ENCODE measurements at regions not wholly inside any gene's neighbourhood (a gene's known extent, or its start where the extent isn't known, plus 50 kb on each side); places are given as distances from the start of the nearest gene placed in this dataset.
A peak's percentile ranks its signal among the peaks of the same experiment; 100 is the strongest.
"Not testable (repeated sequence)": the region's sequence is repeated elsewhere in the genome, so short reads cannot be mapped to it uniquely, and the experiment has no call there.

- Histone ChIP-seq H3K4me1 (replicated peaks; ENCODE audit: insufficient read depth) (peaks cover 8% of the 10 kb centered on the region; the same call in 1 of the 2 replicates), H3F3A (ENCODE audit: insufficient read depth, low read depth) (no peaks in the 10 kb centered on the region; the same call in 1 of the 2 replicates), H2AFZ (no peak overlapping the region), H3K9me2 (ENCODE audit: insufficient read depth) (no peaks in the 10 kb centered on the region), H3K9me3 (ENCODE audit: insufficient read depth, low read depth) (no peaks in the 10 kb centered on the region), H4K20me1 (ENCODE audit: insufficient read depth) (no peaks in the 10 kb centered on the region), H3K27me3 (ENCODE audit: insufficient read depth, low read depth) (no peaks in the 10 kb centered on the region), H3K4me2 (no peak overlapping the region), H3K4me3 (no peak overlapping the region), H3K79me2 (ENCODE audit: low read depth) (no peaks in the 10 kb centered on the region), H3K27ac (no peak overlapping the region), H3K36me3 (ENCODE audit: low read depth) (no peaks in the 10 kb centered on the region)
- ChIA-PET CTCF (no interaction called here), POLR2A (ENCODE audit: unreplicated experiment) (no interaction called here)
- BruUV-seq (replicated peaks) = no TSS peak
- no peak for DNase-seq
- intact Hi-C loops (cut with micrococcal nuclease; ENCODE audit: unreplicated experiment) = no loop called here
- TF ChIP-seq EZH2 (IDR thresholded peaks at IDR 0.05; ENCODE audit: low read depth) (no peak), CTCF (conservative IDR thresholded peaks at IDR 0.05) (no peak)
Observed at GRCh38 chr13:27348461-27348860, 76.0 kb upstream of the GTF3A start.

GRCh38 chr13:27349458-27349857 is 75.0 kb upstream of the GTF3A start:
- CTCF ChIA-PET = no interaction called here
- no peaks in the 10 kb centered on the region for H3K27me3 ChIP-seq (ENCODE audit: insufficient read depth, low read depth)
- no peak overlapping the region for H3K4me2 ChIP-seq
- POLR2A ChIA-PET (ENCODE audit: unreplicated experiment) = no interaction called here
- no peaks in the 10 kb centered on the region for H3K9me2 ChIP-seq (ENCODE audit: insufficient read depth)
- no peak overlapping the region for H3K27ac ChIP-seq
- no peak for TF ChIP-seq EZH2 (IDR thresholded peaks at IDR 0.05; ENCODE audit: low read depth)
- TF ChIP-seq CTCF (conservative IDR thresholded peaks at IDR 0.05) = no peak
- H3K36me3 ChIP-seq (ENCODE audit: low read depth) = no peaks in the 10 kb centered on the region
- intact Hi-C loops (cut with micrococcal nuclease; ENCODE audit: unreplicated experiment) = no loop called here
- H3K79me2 ChIP-seq (ENCODE audit: low read depth) = no peaks in the 10 kb centered on the region
- no peak for DNase-seq
- H4K20me1 ChIP-seq (ENCODE audit: insufficient read depth) = no peaks in the 10 kb centered on the region
- peaks cover 10% of the 10 kb centered on the region; the same call in 1 of the 2 replicates for H3K4me1 ChIP-seq (replicated peaks; ENCODE audit: insufficient read depth)
- BruUV-seq (replicated peaks) = no TSS peak
- H3K4me3 ChIP-seq = no peak overlapping the region
- no peak overlapping the region for H2AFZ ChIP-seq
- H3F3A ChIP-seq (ENCODE audit: insufficient read depth, low read depth) = no peaks in the 10 kb centered on the region; the same call in 1 of the 2 replicates
- H3K9me3 ChIP-seq (ENCODE audit: insufficient read depth, low read depth) = no peaks in the 10 kb centered on the region

- H3K27me3 ChIP-seq (ENCODE audit: insufficient read depth, low read depth); H2AFZ ChIP-seq; H3F3A ChIP-seq (ENCODE audit: insufficient read depth, low read depth); H3K9me3 ChIP-seq (ENCODE audit: insufficient read depth, low read depth); BruUV-seq (replicated peaks); H3K36me3 ChIP-seq (ENCODE audit: low read depth); POLR2A ChIA-PET (ENCODE audit: unreplicated experiment); H3K79me2 ChIP-seq (ENCODE audit: low read depth); H3K4me2 ChIP-seq; H3K9me2 ChIP-seq (ENCODE audit: insufficient read depth); H3K4me3 ChIP-seq; H4K20me1 ChIP-seq (ENCODE audit: insufficient read depth); DNase-seq; H3K4me1 ChIP-seq (replicated peaks; ENCODE audit: insufficient read depth); H3K27ac ChIP-seq: not testable (repeated sequence)
- CTCF ChIA-PET = interaction anchor here (0.7 kb wide), 1 partner anchor 178 kb away, joined by 8 read pairs; no protein-coding TSS in a partner anchor
- intact Hi-C loops (cut with micrococcal nuclease; ENCODE audit: unreplicated experiment) = loop anchor here (10.0 kb wide), 1 partner anchor 176 kb away; the partner anchor contains the start of gene USP12
Observed at GRCh38 chr13:27350825-27351224, 73.6 kb upstream of the GTF3A start.

DNA sequence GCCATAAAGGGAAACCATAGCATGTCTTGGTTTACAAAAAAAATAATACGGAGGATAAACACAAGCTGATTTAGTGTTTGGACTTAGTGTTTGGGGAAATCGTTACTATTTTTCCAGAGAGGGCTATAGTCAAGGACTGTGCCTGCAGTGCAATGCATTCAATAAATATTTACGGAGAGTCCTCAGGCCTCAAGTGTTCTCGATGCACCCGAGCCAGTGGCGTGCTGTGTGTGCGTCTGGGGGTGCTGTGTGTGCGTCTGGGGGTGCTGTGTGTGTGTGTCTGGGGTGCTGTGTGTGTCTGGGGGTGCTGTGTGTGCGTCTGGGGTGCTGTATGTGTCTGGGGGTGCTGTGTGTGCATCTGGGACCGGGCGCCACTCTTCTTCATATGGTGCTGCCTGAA is 71.7 kb upstream of the GTF3A start:
- BruUV-seq (replicated peaks) = no TSS peak
- no peaks in the 10 kb centered on the region for H3K9me3 ChIP-seq (ENCODE audit: insufficient read depth, low read depth)
- no peak for DNase-seq
- H3K27me3 ChIP-seq (ENCODE audit: insufficient read depth, low read depth) = no peaks in the 10 kb centered on the region
- H2AFZ ChIP-seq = no peak overlapping the region
- no peak overlapping the region for H3K27ac ChIP-seq
- H3K79me2 ChIP-seq (ENCODE audit: low read depth) = no peaks in the 10 kb centered on the region
- no peaks in the 10 kb centered on the region; the same call in 1 of the 2 replicates for H3F3A ChIP-seq (ENCODE audit: insufficient read depth, low read depth)
- no peaks in the 10 kb centered on the region for H4K20me1 ChIP-seq (ENCODE audit: insufficient read depth)
- H3K4me1 ChIP-seq (replicated peaks; ENCODE audit: insufficient read depth) = peaks cover 10% of the 10 kb centered on the region; the same call in 1 of the 2 replicates
- H3K4me2 ChIP-seq = peak overlapping the region; percentile 72
- no peaks in the 10 kb centered on the region for H3K9me2 ChIP-seq (ENCODE audit: insufficient read depth)
- H3K36me3 ChIP-seq (ENCODE audit: low read depth) = no peaks in the 10 kb centered on the region
- CTCF ChIA-PET = interaction anchor here (0.8 kb wide), 1 partner anchor 406 kb away, joined by 5 read pairs; no protein-coding TSS in a partner anchor
- intact Hi-C loops (cut with micrococcal nuclease; ENCODE audit: unreplicated experiment) = loop anchor here (10.0 kb wide), 1 partner anchor 178 kb away; the partner anchor contains the start of gene USP12
- H3K4me3 ChIP-seq = no peak overlapping the region
- TF ChIP-seq CTCF (conservative IDR thresholded peaks at IDR 0.05) (no peak), EZH2 (IDR thresholded peaks at IDR 0.05; ENCODE audit: low read depth) (no peak)
- POLR2A ChIA-PET (ENCODE audit: unreplicated experiment) = interaction anchor here (0.6 to 0.7 kb wide), 2 partner anchors 12 to 365 kb away, joined by 3 read pairs; no protein-coding TSS in a partner anchor
